ENCODE measurements at regions not wholly inside any gene's neighbourhood (a gene's known extent, or its start where the extent isn't known, plus 50 kb on each side); places are given as distances from the start of the nearest gene placed in this dataset.
"Not testable (repeated sequence)": the region's sequence is repeated elsewhere in the genome, so short reads cannot be mapped to it uniquely, and the experiment has no call there.

GRCh38 chr10:91000985-91001384, 80.1 kb upstream of the ANKRD1 start:
- Histone ChIP-seq H3K27ac (ENCODE audit: low read depth in 2 of 2, low read length in 1 of 2) (no peak overlapping the region), H3K4me1 (ENCODE audit: control insufficient read depth in 2 of 2, insufficient read depth in 2 of 2, low read length in 1 of 2) (no peaks in the 10 kb centered on the region), H3K9me3 (ENCODE audit: control insufficient read depth in 2 of 2, insufficient read depth in 1 of 2, low read depth in 1 of 2, low read length in 1 of 2) (no peaks in the 10 kb centered on the region), H3K4me3 (ENCODE audit: low read depth in 1 of 2, low read length in 2 of 2) (no peak overlapping the region), H3K27me3 (ENCODE audit: control insufficient read depth in 1 of 2, insufficient read depth in 2 of 2, low read length in 2 of 2) (no peaks in the 10 kb centered on the region), H3K36me3 (ENCODE audit: control insufficient read depth in 2 of 2, insufficient read depth in 2 of 2, low read length in 1 of 2) (no peaks in the 10 kb centered on the region)
- WGBS, 2 donors: 89 to 91% methylated on average over 1 of the region's 1 CpG

- H3K9me3 ChIP-seq (ENCODE audit: control insufficient read depth in 2 of 2, insufficient read depth in 1 of 2, low read depth in 1 of 2, low read length in 1 of 2): no peaks in the 10 kb centered on the region
- H3K4me1 ChIP-seq (ENCODE audit: control insufficient read depth in 2 of 2, insufficient read depth in 2 of 2, low read length in 1 of 2): no peaks in the 10 kb centered on the region
- no peaks in the 10 kb centered on the region for H3K27me3 ChIP-seq (ENCODE audit: control insufficient read depth in 1 of 2, insufficient read depth in 2 of 2, low read length in 2 of 2)
- H3K36me3 ChIP-seq (ENCODE audit: control insufficient read depth in 2 of 2, insufficient read depth in 2 of 2, low read length in 1 of 2): no peaks in the 10 kb centered on the region
- H3K27ac ChIP-seq (ENCODE audit: low read depth in 2 of 2, low read length in 1 of 2): no peak overlapping the region
- 73 to 82% methylated on average over 3 of the region's 3 CpGs for WGBS, 2 donors
- H3K4me3 ChIP-seq (ENCODE audit: low read depth in 1 of 2, low read length in 2 of 2): no peak overlapping the region
Observed at GRCh38 chr10:91002656-91003055, 81.8 kb upstream of the ANKRD1 start.

GRCh38 chr10:91003379-91003778, 82.5 kb upstream of the ANKRD1 start:
- not testable (repeated sequence) for H3K27ac ChIP-seq (ENCODE audit: low read depth in 2 of 2, low read length in 1 of 2); H3K4me3 ChIP-seq (ENCODE audit: low read depth in 1 of 2, low read length in 2 of 2); H3K4me1 ChIP-seq (ENCODE audit: control insufficient read depth in 2 of 2, insufficient read depth in 2 of 2, low read length in 1 of 2); H3K36me3 ChIP-seq (ENCODE audit: control insufficient read depth in 2 of 2, insufficient read depth in 2 of 2, low read length in 1 of 2); H3K9me3 ChIP-seq (ENCODE audit: control insufficient read depth in 2 of 2, insufficient read depth in 1 of 2, low read depth in 1 of 2, low read length in 1 of 2); H3K27me3 ChIP-seq (ENCODE audit: control insufficient read depth in 1 of 2, insufficient read depth in 2 of 2, low read length in 2 of 2)
- WGBS, 2 donors: 91 to 97% methylated on average over 1 of the region's 1 CpG

- H3K27me3 ChIP-seq (ENCODE audit: control insufficient read depth in 1 of 2, insufficient read depth in 2 of 2, low read length in 2 of 2); H3K27ac ChIP-seq (ENCODE audit: low read depth in 2 of 2, low read length in 1 of 2); H3K4me3 ChIP-seq (ENCODE audit: low read depth in 1 of 2, low read length in 2 of 2); H3K36me3 ChIP-seq (ENCODE audit: control insufficient read depth in 2 of 2, insufficient read depth in 2 of 2, low read length in 1 of 2); H3K4me1 ChIP-seq (ENCODE audit: control insufficient read depth in 2 of 2, insufficient read depth in 2 of 2, low read length in 1 of 2); H3K9me3 ChIP-seq (ENCODE audit: control insufficient read depth in 2 of 2, insufficient read depth in 1 of 2, low read depth in 1 of 2, low read length in 1 of 2): not testable (repeated sequence)
- WGBS, 2 donors: 82 to 84% methylated on average over 3 of the region's 3 CpGs
Observed at GRCh38 chr10:91005276-91005675, 84.4 kb upstream of the ANKRD1 start.

- H3K4me1 ChIP-seq (ENCODE audit: control insufficient read depth in 2 of 2, insufficient read depth in 2 of 2, low read length in 1 of 2): no peaks in the 10 kb centered on the region
- WGBS, 2 donors: 10 to 16% methylated on average over 2 of the region's 2 CpGs
- no peaks in the 10 kb centered on the region for H3K36me3 ChIP-seq (ENCODE audit: control insufficient read depth in 2 of 2, insufficient read depth in 2 of 2, low read length in 1 of 2)
- H3K27ac ChIP-seq (ENCODE audit: low read depth in 2 of 2, low read length in 1 of 2): no peak overlapping the region
- H3K9me3 ChIP-seq (ENCODE audit: control insufficient read depth in 2 of 2, insufficient read depth in 1 of 2, low read depth in 1 of 2, low read length in 1 of 2): no peaks in the 10 kb centered on the region
- no peak overlapping the region for H3K4me3 ChIP-seq (ENCODE audit: low read depth in 1 of 2, low read length in 2 of 2)
- H3K27me3 ChIP-seq (ENCODE audit: control insufficient read depth in 1 of 2, insufficient read depth in 2 of 2, low read length in 2 of 2): no peaks in the 10 kb centered on the region
Observed at GRCh38 chr10:91006001-91006751, 85.3 kb upstream of the ANKRD1 start.

- Histone ChIP-seq H3K27ac (ENCODE audit: low read depth in 2 of 2, low read length in 1 of 2) (no peak overlapping the region), H3K4me1 (ENCODE audit: control insufficient read depth in 2 of 2, insufficient read depth in 2 of 2, low read length in 1 of 2) (no peaks in the 10 kb centered on the region)
- 68 to 86% methylated on average over 1 of the region's 1 CpG for WGBS, 2 donors
Observed at GRCh38 chr10:91006752-91007346, 86.0 kb upstream of the ANKRD1 start.

GRCh38 chr10:91007655-91008054, 86.8 kb upstream of the ANKRD1 start:
- Histone ChIP-seq H3K9me3 (ENCODE audit: control insufficient read depth in 2 of 2, insufficient read depth in 1 of 2, low read depth in 1 of 2, low read length in 1 of 2) (no peaks in the 10 kb centered on the region), H3K27me3 (ENCODE audit: control insufficient read depth in 1 of 2, insufficient read depth in 2 of 2, low read length in 2 of 2) (no peaks in the 10 kb centered on the region), H3K4me1 (ENCODE audit: control insufficient read depth in 2 of 2, insufficient read depth in 2 of 2, low read length in 1 of 2) (no peaks in the 10 kb centered on the region)

More at GRCh38 chr10:91006752-91007346, 86.0 kb upstream of the ANKRD1 start:
- no peaks in the 10 kb centered on the region for H3K27me3 ChIP-seq (ENCODE audit: control insufficient read depth in 1 of 2, insufficient read depth in 2 of 2, low read length in 2 of 2)
- no peaks in the 10 kb centered on the region for H3K9me3 ChIP-seq (ENCODE audit: control insufficient read depth in 2 of 2, insufficient read depth in 1 of 2, low read depth in 1 of 2, low read length in 1 of 2)
- H3K4me3 ChIP-seq (ENCODE audit: low read depth in 1 of 2, low read length in 2 of 2): no peak overlapping the region
- H3K36me3 ChIP-seq (ENCODE audit: control insufficient read depth in 2 of 2, insufficient read depth in 2 of 2, low read length in 1 of 2): no peaks in the 10 kb centered on the region

GRCh38 chr10:91009121-91009520, 88.2 kb upstream of the ANKRD1 start:
- no peaks in the 10 kb centered on the region for H3K4me1 ChIP-seq (ENCODE audit: control insufficient read depth in 2 of 2, insufficient read depth in 2 of 2, low read length in 1 of 2)
- no peaks in the 10 kb centered on the region for H3K27me3 ChIP-seq (ENCODE audit: control insufficient read depth in 1 of 2, insufficient read depth in 2 of 2, low read length in 2 of 2)
- H3K36me3 ChIP-seq (ENCODE audit: control insufficient read depth in 2 of 2, insufficient read depth in 2 of 2, low read length in 1 of 2): no peaks in the 10 kb centered on the region
- no peaks in the 10 kb centered on the region for H3K9me3 ChIP-seq (ENCODE audit: control insufficient read depth in 2 of 2, insufficient read depth in 1 of 2, low read depth in 1 of 2, low read length in 1 of 2)
- no peak overlapping the region for H3K27ac ChIP-seq (ENCODE audit: low read depth in 2 of 2, low read length in 1 of 2)
- WGBS, 2 donors: 87 to 99% methylated on average over 1 of the region's 1 CpG
- no peak overlapping the region for H3K4me3 ChIP-seq (ENCODE audit: low read depth in 1 of 2, low read length in 2 of 2)

More at GRCh38 chr10:91007655-91008054, 86.8 kb upstream of the ANKRD1 start:
- Histone ChIP-seq H3K4me3 (ENCODE audit: low read depth in 1 of 2, low read length in 2 of 2) (no peak overlapping the region), H3K36me3 (ENCODE audit: control insufficient read depth in 2 of 2, insufficient read depth in 2 of 2, low read length in 1 of 2) (no peaks in the 10 kb centered on the region), H3K27ac (ENCODE audit: low read depth in 2 of 2, low read length in 1 of 2) (no peak overlapping the region)

- Histone ChIP-seq H3K4me3 (ENCODE audit: low read depth in 1 of 2, low read length in 2 of 2) (no peak overlapping the region), H3K36me3 (ENCODE audit: control insufficient read depth in 2 of 2, insufficient read depth in 2 of 2, low read length in 1 of 2) (no peaks in the 10 kb centered on the region), H3K9me3 (ENCODE audit: control insufficient read depth in 2 of 2, insufficient read depth in 1 of 2, low read depth in 1 of 2, low read length in 1 of 2) (no peaks in the 10 kb centered on the region), H3K4me1 (ENCODE audit: control insufficient read depth in 2 of 2, insufficient read depth in 2 of 2, low read length in 1 of 2) (no peaks in the 10 kb centered on the region), H3K27ac (ENCODE audit: low read depth in 2 of 2, low read length in 1 of 2) (no peak overlapping the region), H3K27me3 (ENCODE audit: control insufficient read depth in 1 of 2, insufficient read depth in 2 of 2, low read length in 2 of 2) (no peaks in the 10 kb centered on the region)
- WGBS, 2 donors: 75 to 78% methylated on average over 3 of the region's 3 CpGs
Observed at GRCh38 chr10:91010952-91011351, 90.1 kb upstream of the ANKRD1 start.

GRCh38 chr10:91012502-91012901, 91.6 kb upstream of the ANKRD1 start:
- no peak overlapping the region for H3K4me3 ChIP-seq (ENCODE audit: low read depth in 1 of 2, low read length in 2 of 2)
- H3K27ac ChIP-seq (ENCODE audit: low read depth in 2 of 2, low read length in 1 of 2): no peak overlapping the region
- WGBS, 2 donors: 84 to 91% methylated on average over 4 of the region's 4 CpGs
- no peaks in the 10 kb centered on the region for H3K4me1 ChIP-seq (ENCODE audit: control insufficient read depth in 2 of 2, insufficient read depth in 2 of 2, low read length in 1 of 2)
- H3K27me3 ChIP-seq (ENCODE audit: control insufficient read depth in 1 of 2, insufficient read depth in 2 of 2, low read length in 2 of 2): no peaks in the 10 kb centered on the region
- H3K9me3 ChIP-seq (ENCODE audit: control insufficient read depth in 2 of 2, insufficient read depth in 1 of 2, low read depth in 1 of 2, low read length in 1 of 2): no peaks in the 10 kb centered on the region
- no peaks in the 10 kb centered on the region for H3K36me3 ChIP-seq (ENCODE audit: control insufficient read depth in 2 of 2, insufficient read depth in 2 of 2, low read length in 1 of 2)
